ENCODE measurements at regions not wholly inside any gene's neighbourhood (a gene's known extent, or its start where the extent isn't known, plus 50 kb on each side); places are given as distances from the start of the nearest gene placed in this dataset.

DNA sequence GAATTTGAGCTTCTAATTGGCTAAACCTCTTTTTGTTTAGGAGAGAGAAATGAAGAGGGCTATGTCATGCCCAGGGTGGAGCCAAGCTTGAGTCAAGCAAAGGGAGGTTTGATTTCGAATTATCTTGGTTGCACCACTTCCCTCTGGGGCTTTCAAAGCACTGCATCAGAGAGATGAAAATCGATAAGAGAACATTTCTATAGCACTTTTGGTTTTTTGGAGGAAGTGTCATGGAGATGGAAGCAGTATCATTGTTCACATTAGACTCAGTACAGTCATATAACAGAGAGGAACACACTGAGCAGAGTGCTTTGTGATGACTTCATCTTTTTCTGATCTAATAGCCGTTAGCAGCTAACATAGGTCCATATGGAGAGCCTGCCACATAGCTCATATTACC, 120.3 kb upstream of the UXS1 start:
- Histone ChIP-seq H3K4me1 (no peaks in the 10 kb centered on the region), H3K36me3 (no peaks in the 10 kb centered on the region), H3K27ac (no peak overlapping the region), H3K9me3 (no peaks in the 10 kb centered on the region), H3K27me3 (no peaks in the 10 kb centered on the region), H3K4me3 (no peak overlapping the region)
- no peak for DNase-seq
- intact Hi-C loops (cut with DNase I; ENCODE audit: low total_unique reads), result no loop called here
- TF ChIP-seq, protein P1, sequence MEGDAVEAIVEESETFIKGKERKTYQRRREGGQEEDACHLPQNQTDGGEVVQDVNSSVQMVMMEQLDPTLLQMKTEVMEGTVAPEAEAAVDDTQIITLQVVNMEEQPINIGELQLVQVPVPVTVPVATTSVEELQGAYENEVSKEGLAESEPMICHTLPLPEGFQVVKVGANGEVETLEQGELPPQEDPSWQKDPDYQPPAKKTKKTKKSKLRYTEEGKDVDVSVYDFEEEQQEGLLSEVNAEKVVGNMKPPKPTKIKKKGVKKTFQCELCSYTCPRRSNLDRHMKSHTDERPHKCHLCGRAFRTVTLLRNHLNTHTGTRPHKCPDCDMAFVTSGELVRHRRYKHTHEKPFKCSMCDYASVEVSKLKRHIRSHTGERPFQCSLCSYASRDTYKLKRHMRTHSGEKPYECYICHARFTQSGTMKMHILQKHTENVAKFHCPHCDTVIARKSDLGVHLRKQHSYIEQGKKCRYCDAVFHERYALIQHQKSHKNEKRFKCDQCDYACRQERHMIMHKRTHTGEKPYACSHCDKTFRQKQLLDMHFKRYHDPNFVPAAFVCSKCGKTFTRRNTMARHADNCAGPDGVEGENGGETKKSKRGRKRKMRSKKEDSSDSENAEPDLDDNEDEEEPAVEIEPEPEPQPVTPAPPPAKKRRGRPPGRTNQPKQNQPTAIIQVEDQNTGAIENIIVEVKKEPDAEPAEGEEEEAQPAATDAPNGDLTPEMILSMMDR (IDR thresholded peaks at IDR 0.05), result no peak

DNA sequence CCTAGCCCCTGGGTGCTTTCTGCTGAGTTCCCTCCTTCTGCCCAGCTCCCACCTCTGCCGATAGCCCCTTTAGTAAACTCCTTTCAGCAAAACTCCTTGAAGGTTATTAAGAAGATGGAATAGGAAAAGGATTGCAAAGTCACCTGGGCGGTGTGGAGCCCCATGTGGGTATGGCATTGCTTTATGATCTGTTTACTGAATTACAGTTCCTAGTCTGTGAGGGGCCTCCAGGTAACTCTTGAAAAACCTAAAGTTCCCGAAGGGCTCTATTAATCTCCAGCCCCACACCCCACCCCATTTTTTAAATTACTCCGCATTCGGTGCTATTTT, 116.9 kb upstream of the UXS1 start:
- H3K9me3 ChIP-seq, result no peaks in the 10 kb centered on the region
- intact Hi-C loops (cut with DNase I; ENCODE audit: low total_unique reads), result no loop called here
- TF ChIP-seq, protein P1 (IDR thresholded peaks at IDR 0.05), result no peak

DNA sequence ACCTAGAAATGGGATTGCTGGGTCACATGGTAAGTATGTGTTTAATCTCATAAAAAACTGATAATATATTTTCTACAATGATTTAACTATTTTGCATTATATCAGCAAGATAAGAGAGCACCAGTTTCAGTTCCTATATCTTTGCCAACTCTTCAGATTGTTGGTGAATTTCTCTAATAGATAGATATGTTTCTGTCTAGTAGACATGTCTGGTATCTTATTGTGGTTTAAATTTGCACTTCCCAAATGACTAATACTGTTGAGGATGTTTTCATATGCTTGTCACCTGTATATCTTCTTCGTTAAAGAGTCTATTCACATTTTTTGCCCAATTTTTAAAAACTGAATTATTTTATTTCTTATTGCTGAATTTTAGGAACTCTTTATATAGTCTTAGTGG, 113.8 kb upstream of the UXS1 start:
- intact Hi-C loops (cut with DNase I; ENCODE audit: low total_unique reads), result no loop called here

More for the DNA sequence above, 116.9 kb upstream of the UXS1 start:
- Histone ChIP-seq H3K27me3 (no peaks in the 10 kb centered on the region), H3K4me3 (no peak overlapping the region), H3K4me1 (no peaks in the 10 kb centered on the region), H3K36me3 (no peaks in the 10 kb centered on the region), H3K27ac (no peak overlapping the region)
- no peak for DNase-seq

DNA sequence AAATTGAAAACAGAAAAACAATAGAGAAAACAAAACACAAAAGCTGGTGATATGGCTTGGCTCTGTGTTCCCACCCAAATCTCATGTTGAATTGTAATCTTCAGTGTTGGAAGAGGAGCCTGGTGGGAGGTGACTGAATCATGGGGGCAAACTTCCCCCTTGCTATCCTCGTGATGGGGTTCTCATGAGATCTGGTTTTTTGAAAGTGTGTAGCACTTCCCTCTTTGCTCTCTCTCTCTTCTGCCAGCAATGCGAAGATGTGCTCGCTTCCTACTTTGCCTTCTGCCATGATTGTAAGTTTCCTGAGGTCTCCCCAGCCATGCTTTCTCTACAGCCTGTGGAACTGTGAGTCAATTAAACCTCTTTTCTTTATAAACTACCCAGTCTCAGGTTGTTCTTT, 112.3 kb upstream of the UXS1 start:
- H3K27me3 ChIP-seq, result no peaks in the 10 kb centered on the region
- H3K27ac ChIP-seq, result no peak overlapping the region
- TF ChIP-seq, protein P1 (IDR thresholded peaks at IDR 0.05), result no peak
- H3K4me1 ChIP-seq, result no peaks in the 10 kb centered on the region
- H3K9me3 ChIP-seq, result no peaks in the 10 kb centered on the region
- no peaks in the 10 kb centered on the region for H3K36me3 ChIP-seq
- intact Hi-C loops (cut with DNase I; ENCODE audit: low total_unique reads), result no loop called here
- H3K4me3 ChIP-seq, result no peak overlapping the region
- DNase-seq, result no peak

More for the DNA sequence above, 113.8 kb upstream of the UXS1 start:
- Histone ChIP-seq H3K36me3 (no peaks in the 10 kb centered on the region), H3K27me3 (no peaks in the 10 kb centered on the region), H3K27ac (no peak overlapping the region), H3K9me3 (no peaks in the 10 kb centered on the region), H3K4me3 (no peak overlapping the region), H3K4me1 (no peaks in the 10 kb centered on the region)
- no peak for DNase-seq
- TF ChIP-seq, protein P1 (IDR thresholded peaks at IDR 0.05), result no peak

DNA sequence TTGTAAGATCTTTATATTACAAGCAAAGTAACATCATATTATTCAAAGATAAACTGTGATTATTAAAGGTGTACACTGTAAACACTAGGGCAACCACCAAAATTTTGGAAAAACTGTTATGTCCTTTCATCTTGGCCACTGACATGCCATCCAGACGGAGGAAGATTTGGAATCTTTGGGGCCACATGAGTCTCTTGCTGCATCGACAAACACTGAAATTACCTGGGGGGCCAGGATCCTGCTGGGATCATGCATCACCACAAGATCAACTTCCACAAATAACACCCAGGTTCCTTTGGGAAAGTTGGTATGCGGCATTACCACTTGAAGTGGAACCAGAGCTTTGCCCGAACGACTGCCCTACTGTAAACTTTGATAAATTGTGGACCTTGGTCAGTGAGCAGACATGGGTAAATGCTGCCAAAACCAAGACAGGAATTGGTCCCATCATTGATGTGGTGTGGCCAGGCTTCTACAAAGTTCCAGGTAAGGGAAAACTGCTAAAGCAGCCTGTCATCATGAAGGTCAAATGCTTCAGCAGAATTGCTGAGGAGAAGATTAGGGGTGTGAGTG, 110.6 kb upstream of the UXS1 start:
- TF ChIP-seq, protein P1 (IDR thresholded peaks at IDR 0.05), result no peak
- Histone ChIP-seq H3K36me3 (no peaks in the 10 kb centered on the region), H3K4me1 (no peaks in the 10 kb centered on the region), H3K27ac (no peak overlapping the region), H3K27me3 (no peaks in the 10 kb centered on the region), H3K4me3 (no peak overlapping the region), H3K9me3 (no peaks in the 10 kb centered on the region)
- intact Hi-C loops (cut with DNase I; ENCODE audit: low total_unique reads), result no loop called here
- no peak for DNase-seq

DNA sequence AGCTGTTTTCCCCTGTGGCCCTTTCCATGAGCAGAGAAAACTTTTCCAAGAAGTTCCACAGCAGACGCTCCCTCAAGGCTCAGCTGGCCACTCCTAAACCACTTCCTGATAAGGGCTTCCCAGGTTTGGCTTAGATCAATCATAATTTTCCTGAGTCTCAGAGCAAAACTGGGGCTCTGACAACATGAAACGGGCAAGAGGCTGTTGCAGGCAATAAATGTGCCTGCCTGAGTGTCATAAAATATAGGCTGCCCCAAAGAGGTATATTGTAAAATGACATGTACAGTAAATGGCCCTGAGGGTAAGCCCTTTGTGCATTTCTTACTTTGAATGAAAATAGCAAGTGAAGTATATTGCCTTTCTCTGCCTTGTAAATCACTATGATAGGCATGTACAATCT, 105.6 kb upstream of the UXS1 start:
- no peak for DNase-seq
- Histone ChIP-seq H3K27me3 (no peaks in the 10 kb centered on the region), H3K36me3 (no peaks in the 10 kb centered on the region), H3K4me3 (no peak overlapping the region), H3K27ac (no peak overlapping the region), H3K4me1 (no peaks in the 10 kb centered on the region), H3K9me3 (no peaks in the 10 kb centered on the region)
- intact Hi-C loops (cut with DNase I; ENCODE audit: low total_unique reads), result no loop called here
- TF ChIP-seq, protein P1 (IDR thresholded peaks at IDR 0.05), result no peak

Data from tibial artery (tissue), 4 donors.